ENCODE measurements at regions not wholly inside any gene's neighbourhood (a gene's known extent, or its start where the extent isn't known, plus 50 kb on each side); places are given as distances from the start of the nearest gene placed in this dataset.
A peak's percentile ranks its signal among the peaks of the same experiment; 100 is the strongest.
"Not testable (repeated sequence)": the region's sequence is repeated elsewhere in the genome, so short reads cannot be mapped to it uniquely, and the experiment has no call there.

- DNase-seq = no peak
Measured at GRCh38 chr7:82701949-82702348, 258.4 kb upstream of the CACNA2D1 start.

- DNase-seq = no peak
Measured at GRCh38 chr7:82700741-82701140, 257.2 kb upstream of the CACNA2D1 start.

GRCh38 chr7:82699773-82700186 is 256.2 kb upstream of the CACNA2D1 start:
- no peak for DNase-seq

- DNase-seq = no peak
Measured at GRCh38 chr7:82697897-82698296, 254.3 kb upstream of the CACNA2D1 start.

GRCh38 chr7:82696631-82697030 is 253.1 kb upstream of the CACNA2D1 start:
- DNase-seq = no peak

- no peak for DNase-seq
Measured at GRCh38 chr7:82694022-82694421, 250.4 kb upstream of the CACNA2D1 start.

- DNase-seq = no peak
Measured at GRCh38 chr7:82690929-82691328, 247.4 kb upstream of the CACNA2D1 start.

- DNase-seq = no peak
Measured at GRCh38 chr7:82685214-82685613, 241.6 kb upstream of the CACNA2D1 start.

- DNase-seq = no peak
Measured at GRCh38 chr7:82678716-82679115, 235.1 kb upstream of the CACNA2D1 start.

- no peak for DNase-seq
Measured at GRCh38 chr7:82678259-82678658, 234.7 kb upstream of the CACNA2D1 start.

- DNase-seq = peak; percentile 12
Measured at GRCh38 chr7:82677493-82677892, 233.9 kb upstream of the CACNA2D1 start.

GRCh38 chr7:82676777-82677463 is 233.3 kb upstream of the CACNA2D1 start:
- DNase-seq = no peak

GRCh38 chr7:82675396-82675795 is 231.8 kb upstream of the CACNA2D1 start:
- DNase-seq = no peak

- DNase-seq = no peak
Measured at GRCh38 chr7:82674268-82674667, 230.7 kb upstream of the CACNA2D1 start.

GRCh38 chr7:82672078-82672477 is 228.5 kb upstream of the CACNA2D1 start:
- DNase-seq = no peak

GRCh38 chr7:82669141-82669540 is 225.6 kb upstream of the CACNA2D1 start:
- DNase-seq = no peak

- DNase-seq = no peak
Measured at GRCh38 chr7:82668676-82669075, 225.1 kb upstream of the CACNA2D1 start.

- DNase-seq = no peak
Measured at GRCh38 chr7:82665966-82666507, 222.5 kb upstream of the CACNA2D1 start.

- DNase-seq = no peak
Measured at GRCh38 chr7:82655965-82656364, 212.4 kb upstream of the CACNA2D1 start.

- not testable (repeated sequence) for DNase-seq
Measured at GRCh38 chr7:82650095-82650494, 206.5 kb upstream of the CACNA2D1 start.

- no peak for DNase-seq
Measured at GRCh38 chr7:82633592-82633991, 190.0 kb upstream of the CACNA2D1 start.

GRCh38 chr7:82631998-82632397 is 188.4 kb upstream of the CACNA2D1 start:
- no peak for DNase-seq

- DNase-seq = no peak
Measured at GRCh38 chr7:82629583-82629982, 186.0 kb upstream of the CACNA2D1 start.

- DNase-seq = no peak
Measured at GRCh38 chr7:82625377-82625776, 181.8 kb upstream of the CACNA2D1 start.

- DNase-seq = no peak
Measured at GRCh38 chr7:82624965-82625364, 181.4 kb upstream of the CACNA2D1 start.

Data from RPMI8226 (cell line).